ENCODE measurements at regions not wholly inside any gene's neighbourhood (a gene's known extent, or its start where the extent isn't known, plus 50 kb on each side); places are given as distances from the start of the nearest gene placed in this dataset.

GRCh38 chr20:12511499-12511898 is 497.3 kb upstream of the SPTLC3 start:
- 69% methylated on average over 3 of the region's 3 CpGs for WGBS
- Histone ChIP-seq H3K4me1 (no peaks in the 10 kb centered on the region), H3K4me3 (no peak overlapping the region), H3K27ac (replicated peaks in 1 of 4) (no peak overlapping the region), H3K36me3 (no peaks in the 10 kb centered on the region), H3K27me3 (no peaks in the 10 kb centered on the region), H3K9me3 (no peaks in the 10 kb centered on the region)
- TF ChIP-seq POLR2A (IDR thresholded peaks at IDR 0.05; ENCODE audit: low read depth) (no peak), POLR2AphosphoS5 (IDR thresholded peaks at IDR 0.05) (no peak), EP300 (IDR thresholded peaks at IDR 0.05) (no peak), CTCF (IDR thresholded peaks at IDR 0.05) (no peak)
- intact Hi-C loops (cut with DNase I): no loop called here
- no peak for DNase-seq (ENCODE audit: extremely low spot score)

GRCh38 chr20:12512755-12513154 is 496.0 kb upstream of the SPTLC3 start:
- WGBS: 63% methylated on average over 1 of the region's 1 CpG
- Histone ChIP-seq H3K36me3 (no peaks in the 10 kb centered on the region), H3K9me3 (no peaks in the 10 kb centered on the region), H3K27ac (replicated peaks in 1 of 4) (no peak overlapping the region), H3K4me3 (no peak overlapping the region), H3K4me1 (no peaks in the 10 kb centered on the region), H3K27me3 (no peaks in the 10 kb centered on the region)
- intact Hi-C loops (cut with DNase I): no loop called here
- no peak for DNase-seq (ENCODE audit: extremely low spot score)
- TF ChIP-seq CTCF (IDR thresholded peaks at IDR 0.05) (no peak), EP300 (IDR thresholded peaks at IDR 0.05) (no peak), POLR2A (IDR thresholded peaks at IDR 0.05; ENCODE audit: low read depth) (no peak), POLR2AphosphoS5 (IDR thresholded peaks at IDR 0.05) (no peak)

GRCh38 chr20:12528104-12528503 is 480.7 kb upstream of the SPTLC3 start:
- TF ChIP-seq EP300 (IDR thresholded peaks at IDR 0.05) (no peak), POLR2AphosphoS5 (IDR thresholded peaks at IDR 0.05) (no peak), POLR2A (IDR thresholded peaks at IDR 0.05; ENCODE audit: low read depth) (no peak), CTCF (IDR thresholded peaks at IDR 0.05) (no peak)
- 86% methylated on average over 3 of the region's 3 CpGs for WGBS
- intact Hi-C loops (cut with DNase I): no loop called here

GRCh38 chr20:12528591-12529041 is 480.2 kb upstream of the SPTLC3 start:
- Histone ChIP-seq H3K9me3 (peaks cover 0 to 5% (median 0%) of the 10 kb centered on the region in 4 donors), H3K4me1 (no peaks in the 10 kb centered on the region), H3K27ac (replicated peaks in 1 of 4) (no peak overlapping the region), H3K27me3 (no peaks in the 10 kb centered on the region), H3K4me3 (no peak overlapping the region), H3K36me3 (no peaks in the 10 kb centered on the region)
- WGBS: 31% methylated on average over 3 of the region's 3 CpGs
- intact Hi-C loops (cut with DNase I): no loop called here
- TF ChIP-seq POLR2A (IDR thresholded peaks at IDR 0.05; ENCODE audit: low read depth) (no peak), EP300 (IDR thresholded peaks at IDR 0.05) (no peak), CTCF (IDR thresholded peaks at IDR 0.05) (no peak)
- DNase-seq (ENCODE audit: extremely low spot score): no peak

More at GRCh38 chr20:12528104-12528503, 480.7 kb upstream of the SPTLC3 start:
- no peak for DNase-seq (ENCODE audit: extremely low spot score)
- no peaks in the 10 kb centered on the region for H3K36me3 ChIP-seq
- peaks cover 0 to 5% (median 0%) of the 10 kb centered on the region in 4 donors for H3K9me3 ChIP-seq
- H3K27ac ChIP-seq (replicated peaks in 1 of 4): no peak overlapping the region
- no peak overlapping the region for H3K4me3 ChIP-seq
- H3K4me1 ChIP-seq: no peaks in the 10 kb centered on the region
- no peaks in the 10 kb centered on the region for H3K27me3 ChIP-seq

GRCh38 chr20:12531626-12532025 is 477.1 kb upstream of the SPTLC3 start:
- H3K27me3 ChIP-seq: no peaks in the 10 kb centered on the region
- intact Hi-C loops (cut with DNase I): no loop called here
- no peak for DNase-seq (ENCODE audit: extremely low spot score)
- H3K27ac ChIP-seq (replicated peaks in 1 of 4): no peak overlapping the region
- H3K36me3 ChIP-seq: no peaks in the 10 kb centered on the region
- TF ChIP-seq POLR2AphosphoS5 (IDR thresholded peaks at IDR 0.05) (no peak), POLR2A (IDR thresholded peaks at IDR 0.05; ENCODE audit: low read depth) (no peak), EP300 (IDR thresholded peaks at IDR 0.05) (no peak), CTCF (IDR thresholded peaks at IDR 0.05) (no peak)
- H3K4me1 ChIP-seq: no peaks in the 10 kb centered on the region
- peaks cover 0 to 5% (median 0%) of the 10 kb centered on the region in 4 donors for H3K9me3 ChIP-seq
- H3K4me3 ChIP-seq: no peak overlapping the region
